HG03060 (cell line): ENCODE measurements at regions not wholly inside any gene's neighbourhood (a gene's known extent, or its start where the extent isn't known, plus 50 kb on each side); places are given as distances from the start of the nearest gene placed in this dataset.

Experiments used
- ATAC-seq: cut with Tn5 transposase; IDR thresholded peaks from one replicate; pipeline ENCODE4 v1.9.1; 2021; ENCODE audit warnings: low read depth, moderate number of reproducible peaks; ENCODE audit not compliant: unreplicated experiment

DNA sequence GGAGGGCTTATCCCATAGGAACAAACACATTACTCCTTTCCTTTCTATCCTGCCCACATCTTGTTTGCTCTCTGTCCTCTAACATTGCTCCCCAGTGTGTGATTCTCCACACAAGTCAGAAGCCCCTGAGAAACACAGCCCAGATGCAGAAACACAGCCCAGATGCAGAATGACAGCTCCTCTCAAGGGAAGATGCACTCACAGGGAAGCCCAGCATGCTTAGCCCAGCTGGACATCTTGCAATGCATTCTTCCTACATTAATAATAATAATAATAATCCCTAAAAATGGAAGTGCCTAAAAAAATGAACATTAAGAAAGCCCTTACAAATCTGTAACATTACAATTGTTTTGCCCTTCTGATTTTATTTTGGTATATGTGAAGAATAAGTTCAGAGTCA lies 172.1 kb downstream of the CBLN2 start:
- no peak for ATAC-seq

DNA sequence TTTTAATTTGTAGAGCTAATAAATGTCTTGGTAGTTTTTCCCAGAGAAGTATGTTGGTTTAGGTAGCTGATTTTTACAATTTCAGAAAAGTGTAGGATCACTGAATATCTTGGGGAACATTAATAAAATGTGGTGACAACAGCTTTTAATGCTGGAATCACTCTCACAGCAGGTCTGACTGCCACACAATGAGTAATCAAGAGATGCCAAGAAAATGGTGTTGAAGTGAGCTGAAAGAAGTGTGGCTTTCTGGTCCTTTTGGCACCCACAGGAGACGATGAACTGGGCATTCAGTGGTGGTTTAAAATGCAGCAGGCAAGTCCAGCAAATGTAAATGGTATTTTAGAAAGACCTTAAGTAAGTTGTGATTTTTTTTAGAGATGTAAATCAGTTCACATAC lies 175.8 kb downstream of the CBLN2 start:
- no peak for ATAC-seq

DNA sequence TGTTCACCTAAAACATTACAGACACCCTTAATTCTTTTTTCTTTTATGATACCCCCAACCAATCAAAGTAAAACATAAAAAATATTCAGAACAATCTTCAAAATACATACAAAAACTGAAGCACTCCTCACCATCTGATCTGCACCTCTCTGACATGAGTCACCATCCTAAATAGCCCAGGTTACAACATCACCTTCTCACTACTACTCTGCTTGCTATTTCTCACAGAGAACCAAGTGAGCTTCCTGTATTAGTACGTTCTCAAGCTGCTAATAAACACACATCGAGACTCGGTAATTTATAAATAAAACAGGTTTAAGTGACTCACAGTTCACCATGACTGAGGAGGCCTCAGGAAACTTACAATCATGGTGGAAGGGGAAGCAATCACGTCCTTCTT lies 183.5 kb downstream of the CBLN2 start:
- ATAC-seq, result no peak

DNA sequence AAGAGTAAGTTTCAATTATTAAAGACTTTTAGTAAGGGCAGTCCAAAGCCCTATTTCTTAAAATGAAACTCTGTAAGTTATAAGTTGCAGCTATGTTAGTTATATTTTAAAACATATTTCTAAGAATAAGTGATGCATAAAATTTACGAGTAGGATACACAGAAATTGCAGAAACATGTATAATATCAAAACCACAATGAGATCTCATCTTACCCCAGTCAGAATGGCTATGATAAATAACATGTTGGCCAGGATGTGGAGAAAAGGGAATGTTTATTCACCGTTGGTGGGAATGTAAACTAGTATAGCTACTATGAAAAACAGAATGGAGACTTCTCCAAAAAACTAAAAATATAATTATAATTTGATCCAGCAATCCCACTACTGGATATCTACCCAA lies 201.2 kb downstream of the CBLN2 start:
- no peak for ATAC-seq

DNA sequence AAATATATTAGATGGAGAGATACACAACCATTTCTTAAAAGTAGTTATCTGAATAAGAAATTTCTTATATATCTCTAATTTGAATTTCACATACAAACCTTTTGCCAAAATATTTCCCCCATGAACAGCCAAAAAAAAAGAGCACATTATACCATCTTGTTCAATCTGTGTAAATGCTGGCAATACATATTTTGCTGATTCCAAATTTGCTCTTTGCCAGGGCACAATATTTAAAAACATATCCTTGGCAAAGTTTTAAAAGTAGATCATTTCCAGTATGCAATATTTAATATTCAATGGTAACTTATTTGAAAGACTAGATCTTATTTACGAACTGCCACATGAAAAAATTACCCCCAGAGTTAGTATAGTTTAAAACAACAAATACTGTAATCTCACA lies 204.2 kb downstream of the CBLN2 start:
- no peak for ATAC-seq

DNA sequence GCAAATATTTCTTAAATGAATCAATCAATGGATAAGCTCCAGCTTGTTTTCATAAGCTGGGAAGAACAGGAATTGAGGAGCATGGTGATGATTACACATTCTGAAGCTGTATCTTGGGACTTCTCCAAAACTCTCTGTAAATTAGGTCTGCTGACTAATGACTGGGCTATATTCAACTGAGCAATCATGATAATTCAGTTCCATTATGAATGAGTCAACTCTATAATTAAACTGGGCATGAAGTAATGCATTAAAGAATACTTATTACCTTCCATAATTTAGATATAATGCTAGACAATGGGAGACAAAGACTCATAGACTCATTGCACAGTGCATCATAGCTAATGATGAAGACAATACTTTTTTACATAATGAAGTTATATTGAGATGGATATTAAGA lies 207.4 kb downstream of the CBLN2 start:
- no peak for ATAC-seq

DNA sequence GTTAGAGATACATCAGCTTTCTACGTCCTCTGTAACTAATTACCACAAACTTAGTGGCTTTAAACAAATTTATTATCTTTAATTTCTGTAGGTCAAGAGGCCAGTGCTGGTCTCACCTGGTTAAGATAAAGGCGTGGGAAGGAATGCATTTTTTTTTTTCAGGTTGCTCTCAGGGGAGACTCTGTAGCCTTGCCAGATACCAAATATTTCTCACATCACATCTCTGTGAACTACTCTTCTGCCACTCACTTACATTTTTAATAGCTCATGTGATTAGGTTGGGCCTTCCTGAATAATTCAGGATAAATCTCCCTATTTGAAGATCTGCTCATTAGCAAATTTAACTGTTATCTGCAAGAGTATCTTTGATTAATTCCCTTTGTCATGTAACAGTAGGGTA lies 214.6 kb downstream of the CBLN2 start:
- ATAC-seq, result no peak

DNA sequence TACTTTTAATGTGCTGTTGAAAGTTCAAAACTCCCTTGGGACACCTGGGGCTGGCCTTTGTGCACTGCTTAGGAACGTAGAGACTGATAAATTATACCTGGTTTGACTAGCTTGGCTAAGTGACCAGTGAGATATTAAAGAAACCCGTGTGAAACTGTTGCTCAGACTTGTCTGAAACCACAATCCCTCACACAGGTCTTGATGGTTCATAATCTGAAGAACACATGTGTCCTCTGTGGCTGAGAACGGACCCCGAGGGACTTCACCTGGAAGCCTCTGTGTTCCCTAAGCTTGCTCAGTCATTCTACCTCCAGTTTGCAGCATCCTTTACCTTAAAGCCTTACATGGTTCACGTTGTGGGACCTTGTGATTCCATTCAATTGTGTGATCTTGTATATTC lies 218.8 kb downstream of the CBLN2 start:
- ATAC-seq, result peak; percentile 36

DNA sequence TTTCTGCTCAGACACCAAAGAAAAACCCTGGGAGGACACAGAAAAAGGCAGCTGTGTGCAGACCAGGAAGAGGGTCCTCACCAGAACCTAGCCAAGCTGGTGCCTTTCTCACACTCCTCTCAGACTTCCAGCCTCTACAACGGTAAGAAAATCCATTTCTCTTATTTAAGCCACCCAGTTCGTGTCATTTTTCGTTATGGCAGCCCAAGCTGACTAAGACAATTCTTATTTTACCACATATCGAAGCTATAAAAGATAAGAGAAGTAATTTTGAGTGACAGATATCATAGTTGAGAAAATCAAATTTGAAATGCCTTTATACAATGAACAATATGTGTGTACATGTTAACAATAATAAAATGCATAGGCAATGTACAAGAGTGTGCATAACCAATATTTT lies 219.5 kb downstream of the CBLN2 start:
- ATAC-seq, result no peak

DNA sequence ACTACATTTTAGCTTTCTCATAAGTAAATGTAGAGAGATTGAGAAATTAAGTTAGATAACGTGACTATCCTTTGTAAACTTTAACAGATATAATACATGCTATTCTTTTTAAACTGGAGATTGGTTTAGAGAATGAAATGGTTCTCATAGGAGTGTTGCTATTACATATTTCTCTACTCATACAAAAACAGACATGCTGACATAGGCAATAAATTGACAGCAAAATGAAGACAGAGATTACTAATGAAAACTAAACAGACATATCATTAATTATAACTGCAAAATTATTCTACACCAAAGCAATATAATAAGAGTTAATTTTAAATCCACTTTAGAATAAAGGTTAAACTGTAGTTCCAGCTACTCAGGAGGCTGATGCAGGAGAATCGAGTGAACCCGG lies 227.6 kb downstream of the CBLN2 start:
- no peak for ATAC-seq

DNA sequence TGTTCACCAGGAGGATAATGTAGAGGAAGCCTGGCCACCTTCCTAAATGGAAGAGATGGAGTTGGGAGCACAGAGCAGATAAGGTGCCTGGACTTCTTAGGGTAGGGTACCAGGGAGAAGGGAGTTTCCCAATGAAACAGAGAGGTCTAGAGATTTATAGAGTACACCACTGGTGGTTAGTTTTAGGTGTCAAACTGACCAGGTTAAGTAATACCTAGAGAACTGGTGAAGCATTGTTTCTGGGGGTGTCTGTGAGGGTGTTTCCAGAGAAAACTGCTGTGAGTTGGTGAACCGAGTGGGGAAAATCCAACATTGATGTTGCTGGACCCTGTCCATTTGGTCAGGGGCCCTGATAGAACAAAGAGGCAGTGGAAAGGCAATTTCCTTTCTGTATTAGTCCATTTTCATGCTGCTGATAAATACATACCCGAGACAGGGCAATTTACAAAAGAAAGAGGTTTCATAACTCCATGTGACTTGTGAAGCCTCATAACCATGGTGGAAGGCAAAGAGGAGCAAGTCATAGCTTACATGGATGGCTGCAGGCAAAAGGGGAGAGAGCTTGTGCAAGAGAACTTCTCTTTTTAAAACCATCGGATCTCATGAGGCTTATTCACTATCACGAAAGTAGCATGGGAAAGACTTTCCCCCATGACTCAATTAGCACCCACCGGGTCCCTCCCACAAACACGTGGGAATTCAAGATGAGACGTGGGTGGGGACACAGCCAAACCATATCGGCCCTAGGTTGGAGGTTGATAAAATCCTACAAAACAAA lies 260.8 kb downstream of the CBLN2 start:
- no peak for ATAC-seq

DNA sequence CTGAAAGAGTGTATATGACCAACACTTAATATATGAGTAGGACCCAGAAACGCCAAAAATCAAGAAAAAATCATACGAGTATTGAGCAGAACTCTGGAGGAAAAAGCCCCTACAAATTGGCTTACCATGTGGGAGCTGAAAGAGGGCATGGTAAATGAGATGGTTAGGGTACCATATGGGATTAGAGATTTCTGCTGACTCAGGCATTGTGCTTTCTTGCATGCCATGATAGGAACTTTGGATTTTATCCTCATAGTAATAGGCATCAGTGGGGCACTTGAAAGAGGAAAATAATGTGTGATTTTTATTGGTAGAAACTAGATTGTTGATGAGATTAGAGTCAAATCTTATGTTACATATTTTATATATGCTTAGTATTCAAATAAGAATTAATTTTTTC lies 271.1 kb downstream of the CBLN2 start:
- ATAC-seq, result no peak

DNA sequence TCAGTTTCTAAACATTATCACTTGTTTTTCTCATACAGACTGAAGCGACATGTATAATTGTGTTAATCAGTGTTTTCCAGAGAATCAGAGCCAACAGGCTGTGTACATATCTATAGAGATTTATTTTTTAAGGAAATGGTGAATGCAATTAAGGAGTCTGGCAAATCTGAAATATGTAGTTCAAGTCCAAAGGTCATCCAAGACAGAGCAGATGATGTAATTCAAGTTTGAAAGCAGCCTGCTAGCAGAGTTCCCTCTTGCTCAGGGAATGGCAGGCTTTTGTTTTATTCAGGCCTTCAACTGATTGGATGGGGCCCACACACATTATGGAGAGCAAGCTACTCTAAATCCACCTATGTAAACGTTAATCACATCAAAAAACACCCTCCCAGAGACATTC lies 282.6 kb downstream of the CBLN2 start:
- no peak for ATAC-seq

DNA sequence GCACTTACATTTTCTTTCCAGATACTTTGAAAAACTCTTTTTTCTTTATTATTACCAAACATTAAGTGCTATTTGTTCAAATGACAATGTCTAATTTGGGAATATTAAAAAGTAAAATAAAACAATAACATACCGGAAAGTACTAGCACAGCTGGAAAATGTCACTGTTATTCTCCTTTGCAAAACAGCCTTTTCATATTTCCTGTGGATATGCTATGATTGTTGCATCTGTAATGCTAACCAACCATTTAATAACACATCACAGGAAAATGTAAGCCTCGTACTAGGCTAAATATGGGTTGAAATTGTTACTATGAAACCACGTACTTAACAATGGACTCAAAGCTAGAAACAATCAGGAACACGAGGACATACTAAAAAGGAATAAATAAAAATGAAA lies 298.1 kb downstream of the CBLN2 start:
- ATAC-seq, result no peak

DNA sequence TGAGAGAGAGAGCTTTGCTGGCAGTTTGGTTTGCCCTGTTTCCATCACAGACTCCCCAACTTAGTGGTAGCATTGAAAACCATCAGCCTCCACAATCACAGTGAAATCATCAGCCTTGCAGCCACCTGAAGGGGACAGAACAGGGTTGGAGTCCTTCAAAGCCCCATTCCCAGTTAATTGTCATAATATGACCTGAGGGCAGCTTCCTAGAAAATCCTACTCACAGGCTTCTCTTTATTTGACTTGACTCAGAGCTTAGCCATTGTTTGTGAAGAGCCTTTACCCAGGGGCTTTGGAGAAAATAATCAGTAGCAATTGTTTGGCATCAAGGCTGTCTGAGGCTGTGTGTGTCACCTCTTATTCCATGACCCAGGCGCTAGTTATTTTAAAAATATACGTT lies 308.7 kb downstream of the CBLN2 start:
- ATAC-seq, result no peak

DNA sequence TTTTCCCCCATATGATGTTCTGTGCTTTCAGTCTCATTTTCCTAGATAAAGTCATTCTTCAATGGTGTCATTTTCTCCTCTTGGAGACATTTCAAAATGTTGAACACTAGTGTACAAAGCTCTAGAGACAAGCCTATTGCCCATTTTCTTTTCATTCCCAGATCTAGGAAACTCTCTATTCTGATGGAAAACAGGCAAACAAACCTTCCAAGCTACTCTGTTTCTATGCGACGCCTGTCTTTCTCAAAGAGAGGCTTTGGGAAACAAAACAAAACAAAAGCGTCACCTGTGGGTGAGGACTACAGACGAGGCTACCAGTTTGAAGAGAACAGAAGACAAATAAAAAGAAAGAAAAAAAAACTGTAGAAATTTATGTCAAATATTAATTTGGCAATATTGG lies 311.0 kb downstream of the CBLN2 start:
- no peak for ATAC-seq

DNA sequence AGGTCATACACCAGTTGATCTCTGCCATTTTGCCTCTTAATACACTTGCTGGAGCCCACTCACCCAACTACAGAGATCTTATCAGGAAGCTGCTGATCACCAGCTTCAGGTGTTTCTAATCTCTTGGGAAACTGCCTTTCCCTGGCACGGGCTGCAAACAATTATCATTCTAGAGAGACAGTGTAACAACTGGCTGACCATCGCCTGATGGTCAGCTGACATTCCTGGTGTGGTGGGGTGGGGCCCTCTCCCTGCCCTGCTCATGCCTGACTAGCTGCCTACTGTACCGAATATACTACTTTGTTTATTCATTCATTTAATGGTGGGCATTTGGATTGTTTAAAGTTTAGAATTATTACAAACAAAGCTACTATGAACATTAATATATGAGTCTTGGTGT lies 311.5 kb downstream of the CBLN2 start:
- ATAC-seq, result no peak

DNA sequence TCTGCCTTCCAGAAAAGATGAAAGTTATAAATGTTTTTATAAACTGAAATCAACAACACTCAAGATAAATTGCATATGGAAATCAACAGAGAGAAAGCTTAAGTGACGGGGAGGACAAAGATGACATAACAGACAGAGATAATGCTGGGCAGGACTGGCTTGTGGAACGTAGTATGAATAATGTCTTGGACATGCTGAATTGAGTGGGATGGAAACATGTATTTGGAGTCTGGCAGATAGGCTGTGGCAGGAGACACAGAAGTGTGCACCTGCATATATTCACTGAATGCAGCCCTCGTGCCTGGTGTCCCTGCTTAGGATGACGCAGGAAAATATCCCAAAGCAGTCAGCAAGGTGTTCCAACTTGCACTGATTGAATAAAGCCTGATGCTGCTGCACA lies 318.2 kb downstream of the CBLN2 start:
- ATAC-seq, result no peak

DNA sequence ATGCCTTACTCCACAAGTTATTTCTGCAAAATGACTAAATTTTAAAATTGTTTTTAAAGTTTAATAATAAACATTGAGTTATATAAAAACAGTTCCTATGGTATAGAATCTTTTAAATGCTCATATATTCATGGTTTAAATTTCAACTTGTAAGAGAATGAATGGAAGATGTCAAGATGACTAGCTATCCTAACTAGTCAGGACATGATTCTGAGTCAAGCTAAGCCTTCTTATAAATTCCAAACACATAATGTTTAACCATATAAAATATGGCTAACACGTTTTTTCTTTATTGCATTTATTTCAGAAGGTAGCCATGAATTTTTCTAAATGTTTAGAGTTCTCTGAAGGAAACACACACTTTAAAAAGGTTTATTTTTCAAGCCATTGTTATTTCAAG lies 320.4 kb downstream of the CBLN2 start:
- ATAC-seq, result no peak

DNA sequence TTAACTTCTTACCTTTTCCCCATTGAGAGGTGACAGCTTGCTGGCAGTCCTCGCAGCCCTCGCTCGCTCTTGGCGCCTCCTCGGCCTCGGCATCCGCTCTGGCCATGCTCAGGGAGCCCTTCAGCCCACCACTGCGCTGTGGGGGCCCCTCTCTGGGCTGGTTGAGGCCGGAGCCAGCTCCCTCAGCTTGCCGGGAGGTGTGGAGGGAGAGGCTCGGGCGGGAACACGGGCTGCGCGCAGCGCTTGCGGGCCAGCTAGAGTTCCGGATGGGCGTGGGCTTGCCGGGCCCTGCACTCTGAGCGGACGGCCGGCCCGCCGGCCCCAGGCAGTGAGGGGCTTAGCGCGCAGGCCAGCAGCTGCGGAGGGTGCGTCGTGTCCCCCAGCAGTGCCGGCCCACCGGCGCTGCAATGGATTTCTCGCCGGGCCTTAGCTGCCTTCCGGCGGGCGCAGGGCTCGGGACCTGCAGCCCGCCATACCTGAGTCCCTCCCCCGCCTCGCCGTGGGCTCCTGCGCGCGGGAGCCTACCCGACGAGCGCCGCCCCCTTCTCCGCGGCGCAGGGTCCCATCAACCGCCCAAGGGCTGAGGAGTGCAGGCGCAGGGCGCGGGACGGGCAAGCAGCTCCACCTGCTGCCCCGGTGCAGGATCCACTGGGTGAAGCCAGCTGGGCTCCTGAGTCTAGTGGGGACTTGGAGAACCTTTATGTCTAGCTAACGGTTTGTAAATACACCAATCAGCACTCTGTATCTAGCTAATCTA lies 335.0 kb downstream of the CBLN2 start:
- ATAC-seq, result no peak

DNA sequence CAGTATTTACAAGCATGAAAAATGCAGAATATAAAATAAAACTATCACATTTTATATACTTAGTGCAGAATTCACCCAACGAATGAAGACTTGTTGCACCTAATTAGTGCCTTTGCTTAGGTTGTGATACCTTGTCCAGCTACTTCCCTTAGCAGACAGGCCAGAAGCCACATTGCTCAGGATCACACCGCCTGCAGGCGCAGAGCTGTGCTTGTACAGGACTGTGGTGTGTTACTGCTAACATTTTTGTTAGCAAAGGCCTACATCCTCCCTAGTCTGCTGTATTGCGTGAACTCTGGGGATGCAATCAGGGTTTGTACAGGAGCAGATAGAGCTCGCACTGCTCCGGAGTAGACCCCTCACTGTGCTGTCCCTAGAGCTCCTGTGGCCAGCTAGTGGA lies 336.9 kb downstream of the CBLN2 start:
- no peak for ATAC-seq

DNA sequence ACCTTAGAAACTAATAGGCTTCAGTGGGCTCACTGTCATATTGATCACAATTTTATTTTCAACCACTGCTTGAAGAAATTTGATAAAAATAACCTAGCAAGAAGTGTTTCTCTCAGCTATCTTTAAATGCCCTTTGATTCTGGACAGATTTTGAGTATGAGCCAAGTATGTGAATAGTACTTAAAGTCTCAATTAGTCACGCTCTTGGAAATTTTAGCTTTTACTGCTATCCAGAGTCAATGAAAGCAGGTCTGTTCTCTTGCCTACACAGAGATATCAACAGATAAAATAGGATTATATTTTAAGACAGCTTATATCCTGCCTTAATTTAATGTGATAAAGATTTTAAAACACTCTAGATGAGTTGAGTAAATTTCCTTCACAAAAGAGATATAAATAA lies 337.3 kb downstream of the CBLN2 start:
- no peak for ATAC-seq
